ENCODE measurements at regions not wholly inside any gene's neighbourhood (a gene's known extent, or its start where the extent isn't known, plus 50 kb on each side); places are given as distances from the start of the nearest gene placed in this dataset.

DNA sequence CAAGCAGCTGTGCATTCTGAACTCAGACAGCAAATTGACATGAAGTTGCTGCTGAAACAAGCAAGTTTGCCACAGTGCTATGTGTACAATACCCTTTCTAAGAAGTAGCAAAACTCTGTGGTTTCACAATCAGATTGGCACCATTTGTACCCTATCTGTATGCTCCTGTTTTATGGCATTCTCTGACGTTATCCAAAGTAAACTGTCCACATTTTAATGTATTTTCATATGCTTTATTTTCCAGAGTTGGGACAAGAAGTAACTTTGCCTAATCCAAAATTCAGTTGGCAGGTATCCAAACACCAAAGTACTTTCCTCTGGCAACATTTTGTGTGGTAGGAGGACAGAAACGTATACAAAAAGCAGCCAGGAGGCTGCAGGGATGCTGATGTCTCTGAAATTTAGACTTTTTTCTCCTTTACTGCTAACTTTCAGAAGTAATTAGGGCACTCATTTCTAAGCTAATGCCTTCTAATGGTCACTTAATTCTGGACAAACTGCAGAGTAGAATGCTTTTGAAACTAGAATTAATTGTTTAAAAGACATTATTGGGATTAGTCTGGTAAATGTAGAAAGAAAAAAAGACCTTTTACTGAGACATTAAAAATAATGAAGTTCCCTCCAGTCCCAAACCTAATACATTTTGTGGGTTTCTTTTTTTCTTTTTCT lies 414.7 kb upstream of the NRP1 start:
- TF ChIP-seq, protein P1, sequence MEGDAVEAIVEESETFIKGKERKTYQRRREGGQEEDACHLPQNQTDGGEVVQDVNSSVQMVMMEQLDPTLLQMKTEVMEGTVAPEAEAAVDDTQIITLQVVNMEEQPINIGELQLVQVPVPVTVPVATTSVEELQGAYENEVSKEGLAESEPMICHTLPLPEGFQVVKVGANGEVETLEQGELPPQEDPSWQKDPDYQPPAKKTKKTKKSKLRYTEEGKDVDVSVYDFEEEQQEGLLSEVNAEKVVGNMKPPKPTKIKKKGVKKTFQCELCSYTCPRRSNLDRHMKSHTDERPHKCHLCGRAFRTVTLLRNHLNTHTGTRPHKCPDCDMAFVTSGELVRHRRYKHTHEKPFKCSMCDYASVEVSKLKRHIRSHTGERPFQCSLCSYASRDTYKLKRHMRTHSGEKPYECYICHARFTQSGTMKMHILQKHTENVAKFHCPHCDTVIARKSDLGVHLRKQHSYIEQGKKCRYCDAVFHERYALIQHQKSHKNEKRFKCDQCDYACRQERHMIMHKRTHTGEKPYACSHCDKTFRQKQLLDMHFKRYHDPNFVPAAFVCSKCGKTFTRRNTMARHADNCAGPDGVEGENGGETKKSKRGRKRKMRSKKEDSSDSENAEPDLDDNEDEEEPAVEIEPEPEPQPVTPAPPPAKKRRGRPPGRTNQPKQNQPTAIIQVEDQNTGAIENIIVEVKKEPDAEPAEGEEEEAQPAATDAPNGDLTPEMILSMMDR (IDR thresholded peaks at IDR 0.05; ENCODE audit: insufficient read depth, low read depth, low read length, missing control alignments): no peak
- DNase-seq (ENCODE audit: low read depth): no peak
- H3K4me3 ChIP-seq (ENCODE audit: low read length): no peak overlapping the region

DNA sequence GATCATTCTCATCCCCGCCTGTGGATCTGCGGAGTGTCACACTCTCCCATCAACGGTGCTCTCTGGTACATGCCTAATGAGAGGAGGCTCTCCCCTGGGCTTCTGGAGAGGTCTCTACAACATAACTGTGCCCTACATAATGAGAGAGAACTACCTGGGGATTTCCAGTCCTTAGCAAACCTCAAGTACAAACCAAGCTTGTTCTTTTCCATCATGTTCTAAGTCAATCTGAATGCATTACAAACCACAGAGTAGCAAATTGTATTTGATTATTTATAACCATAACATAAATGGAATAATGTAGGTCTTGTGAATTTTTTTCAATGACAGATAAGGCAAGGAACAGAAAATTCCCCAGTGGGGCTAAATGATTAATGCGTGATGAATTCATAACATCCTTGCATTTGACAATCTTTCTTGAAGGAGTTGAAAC lies 412.4 kb upstream of the NRP1 start:
- H3K4me3 ChIP-seq (ENCODE audit: low read length): no peak overlapping the region
- TF ChIP-seq, protein P1 (IDR thresholded peaks at IDR 0.05; ENCODE audit: insufficient read depth, low read depth, low read length, missing control alignments): no peak
- DNase-seq (ENCODE audit: low read depth): no peak

- no peak overlapping the region for H3K4me3 ChIP-seq (ENCODE audit: low read length)
These were observed 411.7 kb upstream of the NRP1 start for GRCh38 chr10:33746186-33746585.

DNA sequence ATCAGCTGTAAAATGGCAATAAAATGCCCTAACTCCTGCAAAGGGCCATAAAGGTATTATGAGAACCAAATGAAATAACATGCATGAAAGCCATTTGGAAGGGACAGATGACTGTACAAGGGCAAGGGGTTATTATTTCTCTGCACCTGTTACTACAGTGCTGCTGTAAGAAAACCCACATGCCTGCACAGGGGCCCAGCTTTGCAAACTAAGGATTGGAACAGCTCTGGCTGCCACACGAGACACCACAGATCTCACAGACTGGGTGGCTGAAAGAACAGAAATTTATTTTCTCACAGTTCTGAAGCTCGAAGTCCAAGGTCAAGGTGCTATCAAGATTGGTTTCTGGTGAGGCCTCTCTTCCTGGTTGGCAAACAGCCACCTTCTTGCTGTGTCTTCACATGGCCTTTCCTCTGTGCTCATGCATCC lies 409.0 kb upstream of the NRP1 start:
- no peak overlapping the region for H3K4me3 ChIP-seq (ENCODE audit: low read length)
- DNase-seq (ENCODE audit: low read depth): no peak
- TF ChIP-seq, protein P1 (IDR thresholded peaks at IDR 0.05; ENCODE audit: insufficient read depth, low read depth, low read length, missing control alignments): no peak

More at GRCh38 chr10:33746186-33746585, 411.7 kb upstream of the NRP1 start:
- no peak for DNase-seq (ENCODE audit: low read depth)
- TF ChIP-seq, protein P1 (IDR thresholded peaks at IDR 0.05; ENCODE audit: insufficient read depth, low read depth, low read length, missing control alignments): no peak

GRCh38 chr10:33739031-33739430 lies 404.6 kb upstream of the NRP1 start:
- TF ChIP-seq, protein P1 (IDR thresholded peaks at IDR 0.05; ENCODE audit: insufficient read depth, low read depth, low read length, missing control alignments): no peak
- DNase-seq (ENCODE audit: low read depth): no peak
- no peak overlapping the region for H3K4me3 ChIP-seq (ENCODE audit: low read length)

- no peak overlapping the region for H3K4me3 ChIP-seq (ENCODE audit: low read length)
- TF ChIP-seq, protein P1 (IDR thresholded peaks at IDR 0.05; ENCODE audit: insufficient read depth, low read depth, low read length, missing control alignments): no peak
- peak; percentile 26 for DNase-seq (ENCODE audit: low read depth)
These were observed 401.0 kb upstream of the NRP1 start for GRCh38 chr10:33735464-33735923.

All from epithelial cell of esophagus (primary cell).